CD4-positive, CD25-positive, alpha-beta regulatory T cell (primary cell): ENCODE measurements at regions not wholly inside any gene's neighbourhood (a gene's known extent, or its start where the extent isn't known, plus 50 kb on each side); places are given as distances from the start of the nearest gene placed in this dataset.

Experiments used
- ATAC-seq, 2 donors: fragments of 150-1000 bp; cut with Tn5 transposase; one replicate each; pipeline ENCODE4 v1.10.0; 2021; ENCODE audit warnings: low read depth in 2 of 2, moderate number of reproducible peaks in 2 of 2, moderate library complexity in 1 of 2
- DNase-seq, 3 donors: peaks; one replicate each; pipeline versions ENCODE4 v3.0.0 to v3.0.0-alpha.2; 2012 to 2022; ENCODE audit warnings: mixed read lengths in 1 of 3
- H3K27ac ChIP-seq: one replicate; pipeline ENCODE4 v1.7.0; 2013; ENCODE audit warnings: mild to moderate bottlenecking, low read length; ENCODE audit not compliant: insufficient read depth, poor library complexity, severe bottlenecking
- H3K27me3 ChIP-seq: one replicate; pipeline ENCODE4 v1.7.0; 2013; ENCODE audit warnings: low read length; ENCODE audit not compliant: control insufficient read depth, insufficient read depth
- H3K36me3 ChIP-seq: one replicate; pipeline ENCODE4 v1.7.0; 2013; ENCODE audit warnings: mild to moderate bottlenecking, low read length, moderate library complexity; ENCODE audit not compliant: control insufficient read depth, insufficient read depth
- H3K4me1 ChIP-seq: 2 replicates; pipeline ENCODE4 v1.7.0; 2013; ENCODE audit warnings: mild to moderate bottlenecking, low read length; ENCODE audit not compliant: insufficient read depth, control insufficient read depth, poor library complexity, severe bottlenecking
- H3K4me3 ChIP-seq: one replicate; pipeline ENCODE4 v1.7.0; 2013; ENCODE audit warnings: low read depth, mild to moderate bottlenecking, low read length, moderate library complexity
- H3K9me3 ChIP-seq, 2 experiments: 1 replicate in 1 of 2; 2 replicates in 1 of 2; pipeline ENCODE4 v1.7.0; 2013; ENCODE audit warnings: low read length in 2 of 2, mild to moderate bottlenecking in 1 of 2, moderate library complexity in 1 of 2; ENCODE audit not compliant: control insufficient read depth in 2 of 2
- H3K27ac Mint-ChIP-seq, 3 donors: one replicate each; pipeline ENCODE4 v1.8.0; 2020 to 2022; ENCODE audit warnings: mild to moderate bottlenecking in 3 of 3, mixed read lengths in 3 of 3, moderate library complexity in 2 of 3
- H3K27me3 Mint-ChIP-seq: one replicate; pipeline ENCODE4 v1.8.0; 2022; ENCODE audit warnings: mild to moderate bottlenecking, mixed read lengths
- H3K36me3 Mint-ChIP-seq: one replicate; pipeline ENCODE4 v1.8.0; 2020; ENCODE audit warnings: mixed read lengths
- H3K4me1 Mint-ChIP-seq, 4 donors: one replicate each; pipeline ENCODE4 v1.8.0; 2020 to 2022; ENCODE audit warnings: mixed read lengths in 4 of 4, mild to moderate bottlenecking in 1 of 4
- H3K4me3 Mint-ChIP-seq, 4 donors: one replicate each; pipeline ENCODE4 v1.8.0; 2020 to 2022; ENCODE audit warnings: mild to moderate bottlenecking in 4 of 4, mixed read lengths in 4 of 4, moderate library complexity in 3 of 4
- H3K9me3 Mint-ChIP-seq, 7 donors: one replicate each; pipeline ENCODE4 v1.8.0; 2020 to 2022; ENCODE audit warnings: mixed read lengths in 7 of 7, mild to moderate bottlenecking in 3 of 7, moderate library complexity in 2 of 7

DNA sequence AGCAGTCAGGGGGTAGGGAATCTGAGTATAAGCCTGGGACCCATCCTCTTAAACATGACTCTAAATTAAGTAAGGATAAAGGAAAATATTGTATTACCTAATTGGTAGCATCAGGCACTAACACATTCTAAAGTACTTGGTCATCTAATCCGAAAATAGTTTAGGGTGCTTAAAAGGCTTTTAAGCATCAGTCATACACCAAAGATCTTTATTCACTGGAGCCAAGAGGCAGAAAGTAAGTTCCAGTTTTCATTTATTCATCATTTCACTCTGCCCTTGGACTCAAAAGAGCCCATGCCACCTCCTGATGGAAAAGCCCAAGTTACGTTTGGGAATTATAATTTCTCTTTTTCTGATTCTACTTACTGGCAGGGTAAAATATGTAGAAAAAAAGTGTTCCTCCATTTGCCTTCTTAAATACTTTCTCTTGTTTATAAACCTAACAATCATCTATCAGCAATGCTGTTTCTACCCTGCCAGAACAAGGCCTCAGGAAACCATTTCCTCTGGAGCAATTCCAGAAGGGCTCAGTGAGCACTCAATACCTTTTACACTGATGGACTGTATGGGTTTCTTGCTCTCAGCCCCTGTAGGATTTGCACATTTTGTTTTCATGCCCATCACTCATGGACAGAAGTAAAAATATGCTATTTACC lies 120.1 kb upstream of the SLC5A12 start:
- Mint-ChIP-seq H3K36me3 (no peaks in the 10 kb centered on the region), H3K9me3 (peaks cover 0 to 11% (median 7%) of the 10 kb centered on the region in 7 donors), H3K4me1 (no peaks in the 10 kb centered on the region), H3K4me3 (no peak overlapping the region), H3K27ac (no peak overlapping the region), H3K27me3 (no peaks in the 10 kb centered on the region)
- Histone ChIP-seq H3K27me3 (no peaks in the 10 kb centered on the region), H3K4me3 (no peak overlapping the region), H3K27ac (no peak overlapping the region), H3K9me3 (no peaks in the 10 kb centered on the region), H3K36me3 (no peaks in the 10 kb centered on the region), H3K4me1 (no peaks in the 10 kb centered on the region)
- DNase-seq, result no peak
- ATAC-seq, result no peak

DNA sequence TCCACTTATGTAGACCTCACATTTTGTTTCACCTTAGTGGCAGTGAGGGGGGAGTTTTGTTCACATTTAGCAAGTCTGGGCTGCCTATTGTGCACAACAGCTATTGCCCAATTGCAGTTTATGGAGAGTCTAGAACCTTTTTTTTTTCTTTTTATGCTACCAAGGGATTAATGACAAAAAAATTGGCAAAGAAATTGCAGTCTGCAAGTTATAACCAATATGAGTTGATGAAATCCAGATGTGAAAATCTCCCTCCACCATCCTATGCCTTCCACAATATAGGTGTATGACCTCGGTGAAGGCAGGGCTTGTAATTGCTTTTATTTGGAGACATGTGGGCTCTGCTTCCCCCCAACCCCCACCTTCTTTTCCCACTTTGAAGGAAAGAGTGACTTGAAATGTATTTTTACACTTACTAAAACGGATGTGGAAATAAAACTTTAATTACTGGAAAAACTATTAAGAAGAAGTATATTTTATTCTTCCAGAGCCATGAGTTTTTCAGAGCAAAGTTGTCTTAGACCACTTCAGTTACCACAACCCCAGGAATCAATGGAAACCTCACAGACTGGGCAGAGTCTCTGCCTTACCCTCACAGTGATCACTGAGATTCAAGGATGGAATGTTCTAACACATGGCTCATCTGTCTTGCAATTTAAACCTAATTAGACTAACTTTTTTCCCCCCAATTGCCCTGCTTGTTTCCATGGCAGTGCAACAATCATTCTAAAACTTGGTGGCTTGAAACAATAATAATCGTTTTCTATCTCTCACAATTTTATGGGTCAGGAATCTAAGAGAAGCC lies 120.8 kb upstream of the SLC5A12 start:
- H3K9me3 ChIP-seq, result no peaks in the 10 kb centered on the region
- H3K4me3 Mint-ChIP-seq, result no peak overlapping the region
- H3K27ac Mint-ChIP-seq, result no peak overlapping the region
- H3K4me3 ChIP-seq, result no peak overlapping the region
- no peaks in the 10 kb centered on the region for H3K27me3 Mint-ChIP-seq
- H3K9me3 Mint-ChIP-seq, result peaks cover 0 to 11% (median 7%) of the 10 kb centered on the region in 7 donors
- no peaks in the 10 kb centered on the region for H3K36me3 Mint-ChIP-seq
- H3K4me1 ChIP-seq, result no peaks in the 10 kb centered on the region
- ATAC-seq (no peak), DNase-seq (no peak)
- H3K36me3 ChIP-seq, result no peaks in the 10 kb centered on the region
- no peak overlapping the region for H3K27ac ChIP-seq
- no peaks in the 10 kb centered on the region for H3K4me1 Mint-ChIP-seq
- H3K27me3 ChIP-seq, result no peaks in the 10 kb centered on the region

DNA sequence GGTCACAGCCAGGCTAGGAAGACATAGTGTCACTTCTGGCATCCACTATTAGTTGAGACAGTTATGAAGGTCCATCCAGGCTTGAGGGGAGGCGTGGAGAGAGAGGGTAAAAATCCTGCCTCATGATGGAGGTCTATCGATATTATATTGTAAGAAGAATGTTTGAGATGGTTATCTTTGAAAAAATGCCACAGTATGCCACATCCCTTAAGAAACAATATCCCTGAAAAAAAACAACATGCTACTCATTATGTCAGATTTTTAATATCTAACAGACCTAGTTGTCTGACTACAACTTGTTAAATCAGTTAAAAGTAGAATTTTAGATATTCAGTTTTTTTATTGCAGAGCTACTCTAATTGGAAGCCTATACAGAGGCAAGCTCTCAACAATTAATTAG lies 121.7 kb upstream of the SLC5A12 start:
- DNase-seq (no peak), ATAC-seq (no peak)
- no peaks in the 10 kb centered on the region for H3K4me1 ChIP-seq
- no peak overlapping the region for H3K4me3 ChIP-seq
- no peak overlapping the region for H3K27ac Mint-ChIP-seq
- no peak overlapping the region for H3K4me3 Mint-ChIP-seq
- H3K36me3 Mint-ChIP-seq, result no peaks in the 10 kb centered on the region
- H3K36me3 ChIP-seq, result no peaks in the 10 kb centered on the region
- no peaks in the 10 kb centered on the region for H3K27me3 ChIP-seq
- H3K27me3 Mint-ChIP-seq, result no peaks in the 10 kb centered on the region
- H3K9me3 ChIP-seq, result no peaks in the 10 kb centered on the region
- no peak overlapping the region for H3K27ac ChIP-seq
- peaks cover 3 to 11% (median 5%) of the 10 kb centered on the region in 7 donors for H3K9me3 Mint-ChIP-seq
- peaks cover 0 to under 1% (median 0%) of the 10 kb centered on the region in 4 donors for H3K4me1 Mint-ChIP-seq

DNA sequence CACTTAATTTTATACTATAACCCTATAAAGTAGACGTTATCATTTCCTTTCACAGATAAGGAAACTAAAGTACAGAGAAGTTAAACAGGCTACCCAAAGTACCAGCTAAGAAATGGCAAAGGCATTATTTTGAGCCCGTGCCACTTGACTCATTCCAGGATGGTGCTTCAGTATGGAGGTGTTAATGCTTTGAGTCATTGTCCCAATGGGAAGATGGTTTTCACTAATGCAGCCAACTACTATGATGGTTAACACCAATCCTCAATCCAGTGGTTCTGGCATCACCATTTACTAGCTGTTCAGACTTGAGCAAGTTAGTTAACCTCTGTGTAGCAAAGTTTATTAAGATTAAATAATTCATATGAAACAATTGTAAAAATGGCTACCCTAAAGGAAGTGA lies 123.1 kb upstream of the SLC5A12 start:
- DNase-seq (no peak), ATAC-seq (no peak)
- no peaks in the 10 kb centered on the region for H3K9me3 ChIP-seq
- no peak overlapping the region for H3K4me3 Mint-ChIP-seq
- H3K27me3 Mint-ChIP-seq, result no peaks in the 10 kb centered on the region
- H3K27me3 ChIP-seq, result no peaks in the 10 kb centered on the region
- no peaks in the 10 kb centered on the region for H3K36me3 Mint-ChIP-seq
- H3K4me1 Mint-ChIP-seq, result peaks cover 0 to 3% (median 0%) of the 10 kb centered on the region in 4 donors
- H3K36me3 ChIP-seq, result no peaks in the 10 kb centered on the region
- H3K9me3 Mint-ChIP-seq, result peaks cover 3 to 12% (median 9%) of the 10 kb centered on the region in 7 donors
- H3K27ac ChIP-seq, result no peak overlapping the region
- no peaks in the 10 kb centered on the region for H3K4me1 ChIP-seq
- no peak overlapping the region for H3K27ac Mint-ChIP-seq
- H3K4me3 ChIP-seq, result no peak overlapping the region

DNA sequence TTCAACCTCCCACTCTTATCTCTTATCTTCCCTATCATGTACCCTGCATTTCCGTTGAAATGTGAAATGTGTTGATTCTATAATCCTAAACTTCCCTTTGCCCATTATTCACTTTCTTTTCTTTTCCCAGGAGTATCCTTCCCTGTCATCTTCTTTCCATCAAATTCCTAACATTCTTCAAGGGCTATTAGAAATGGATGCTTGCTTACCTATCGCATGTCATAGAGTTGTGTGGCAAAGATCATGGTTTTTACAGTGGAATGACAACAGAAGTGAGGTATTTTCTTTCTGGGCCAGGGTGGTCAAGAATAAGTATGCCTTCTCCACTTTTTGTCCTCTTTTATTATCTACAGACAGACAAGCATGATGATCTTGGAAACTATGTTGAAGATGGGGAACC lies 124.4 kb upstream of the SLC5A12 start:
- Histone ChIP-seq H3K4me1 (no peaks in the 10 kb centered on the region), H3K36me3 (no peaks in the 10 kb centered on the region), H3K27ac (no peak overlapping the region), H3K9me3 (no peaks in the 10 kb centered on the region), H3K4me3 (no peak overlapping the region), H3K27me3 (no peaks in the 10 kb centered on the region)
- ATAC-seq (no peak), DNase-seq (no peak)
- H3K4me3 Mint-ChIP-seq, result no peak overlapping the region
- H3K9me3 Mint-ChIP-seq, result peaks cover 4 to 16% (median 9%) of the 10 kb centered on the region in 7 donors
- peaks cover 0 to 3% (median 0%) of the 10 kb centered on the region in 4 donors for H3K4me1 Mint-ChIP-seq
- H3K27ac Mint-ChIP-seq, result no peak overlapping the region
- no peaks in the 10 kb centered on the region for H3K36me3 Mint-ChIP-seq
- no peaks in the 10 kb centered on the region for H3K27me3 Mint-ChIP-seq

DNA sequence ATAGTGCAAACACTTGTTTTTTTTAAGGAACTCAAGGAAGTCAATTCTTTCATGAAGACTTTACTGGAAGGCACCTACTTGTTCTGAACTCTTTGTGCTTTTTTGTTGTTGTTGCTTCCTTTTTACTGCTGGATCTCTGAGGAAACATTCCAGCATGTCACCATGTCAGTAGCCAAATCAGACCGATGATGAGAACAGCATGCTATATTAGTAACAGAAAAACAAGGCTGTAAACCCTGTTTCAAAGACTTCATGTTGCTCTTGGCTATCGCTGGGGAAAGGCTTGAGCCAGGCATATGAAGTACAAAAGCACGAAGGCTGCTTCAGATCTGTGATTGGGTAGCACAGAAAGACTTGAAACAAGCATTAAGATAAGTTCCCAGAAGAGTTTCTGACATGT lies 125.6 kb upstream of the SLC5A12 start:
- ATAC-seq (no peak), DNase-seq (no peak)
- no peaks in the 10 kb centered on the region for H3K4me1 ChIP-seq
- no peaks in the 10 kb centered on the region for H3K36me3 Mint-ChIP-seq
- H3K4me1 Mint-ChIP-seq, result peaks cover 0 to 3% (median 0%) of the 10 kb centered on the region in 4 donors
- H3K9me3 ChIP-seq, result no peaks in the 10 kb centered on the region
- peaks cover 4 to 16% (median 9%) of the 10 kb centered on the region in 7 donors for H3K9me3 Mint-ChIP-seq
- no peak overlapping the region for H3K4me3 Mint-ChIP-seq
- no peaks in the 10 kb centered on the region for H3K27me3 ChIP-seq
- no peak overlapping the region for H3K27ac Mint-ChIP-seq
- no peaks in the 10 kb centered on the region for H3K36me3 ChIP-seq
- no peak overlapping the region for H3K27ac ChIP-seq
- H3K27me3 Mint-ChIP-seq, result no peaks in the 10 kb centered on the region
- H3K4me3 ChIP-seq, result no peak overlapping the region

DNA sequence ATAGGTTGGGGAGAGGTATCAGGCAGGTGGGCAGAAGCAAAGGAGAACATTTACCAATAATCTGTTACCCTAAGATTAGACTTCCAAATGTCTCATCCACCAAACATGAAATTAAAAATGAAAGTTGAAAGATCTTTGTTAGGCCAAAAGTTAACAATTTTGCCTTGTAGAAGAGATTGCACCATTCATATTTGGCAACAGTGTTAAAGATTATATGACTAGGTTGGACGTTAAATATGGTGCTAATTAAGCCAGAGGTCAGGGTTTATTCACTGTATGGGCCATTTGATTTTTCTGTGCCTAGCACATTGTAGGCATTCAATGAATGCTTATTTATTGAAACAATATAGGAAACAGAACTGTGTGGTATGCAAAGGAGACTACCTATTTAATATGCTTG lies 126.1 kb upstream of the SLC5A12 start:
- DNase-seq, result no peak
- H3K4me3 Mint-ChIP-seq, result no peak overlapping the region

More for the DNA sequence above, 126.1 kb upstream of the SLC5A12 start:
- peaks cover 4 to 18% (median 9%) of the 10 kb centered on the region in 7 donors for H3K9me3 Mint-ChIP-seq
- no peaks in the 10 kb centered on the region for H3K36me3 Mint-ChIP-seq
- H3K27me3 Mint-ChIP-seq, result no peaks in the 10 kb centered on the region
- no peak overlapping the region for H3K27ac Mint-ChIP-seq
- Histone ChIP-seq H3K27ac (no peak overlapping the region), H3K36me3 (no peaks in the 10 kb centered on the region), H3K27me3 (no peaks in the 10 kb centered on the region), H3K4me3 (no peak overlapping the region), H3K4me1 (no peaks in the 10 kb centered on the region), H3K9me3 (no peaks in the 10 kb centered on the region)
- no peak for ATAC-seq
- peaks cover 0 to 3% (median 0%) of the 10 kb centered on the region in 4 donors for H3K4me1 Mint-ChIP-seq
